ENCODE measurements at regions not wholly inside any gene's neighbourhood (a gene's known extent, or its start where the extent isn't known, plus 50 kb on each side); places are given as distances from the start of the nearest gene placed in this dataset.

GRCh38 chr6:113660819-113661218 lies 196.3 kb upstream of the MARCKS start:
- DNase-seq (ENCODE audit: insufficient read length, low spot score) (no peak), FAIRE-seq (no peak)
- TF ChIP-seq POLR2A (IDR thresholded peaks at IDR 0.05; ENCODE audit: low read depth, low read length), result no peak

DNA sequence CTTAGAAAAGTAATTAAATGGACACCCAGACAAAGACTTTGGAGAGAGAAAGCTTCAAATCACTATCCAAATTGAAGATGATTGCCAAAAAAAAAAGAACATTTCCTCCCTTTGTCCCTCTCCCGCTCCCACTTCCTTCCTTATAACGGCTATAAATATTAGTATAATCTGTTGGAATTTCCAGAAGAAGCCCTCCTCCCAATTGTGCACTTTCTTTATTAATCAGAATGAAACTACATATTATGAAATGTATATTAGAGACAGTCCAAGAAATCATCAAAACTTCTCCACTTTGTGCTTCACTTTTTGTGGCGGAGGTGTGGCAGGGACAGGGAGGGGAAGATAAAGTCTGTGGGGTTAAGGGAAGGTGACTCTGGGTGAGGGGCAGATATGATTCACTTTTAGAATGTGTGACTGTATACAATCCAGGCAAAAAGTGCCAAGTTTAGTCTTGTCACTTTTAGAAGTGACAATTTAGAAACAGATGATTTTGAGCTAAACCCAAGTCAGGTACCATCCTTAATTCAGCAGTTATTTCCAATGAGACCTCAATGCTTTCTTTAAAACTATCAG lies 195.0 kb upstream of the MARCKS start:
- DNase-seq (ENCODE audit: insufficient read length, low spot score) (no peak), FAIRE-seq (no peak)
- no peak for TF ChIP-seq POLR2A (IDR thresholded peaks at IDR 0.05; ENCODE audit: low read depth, low read length)

DNA sequence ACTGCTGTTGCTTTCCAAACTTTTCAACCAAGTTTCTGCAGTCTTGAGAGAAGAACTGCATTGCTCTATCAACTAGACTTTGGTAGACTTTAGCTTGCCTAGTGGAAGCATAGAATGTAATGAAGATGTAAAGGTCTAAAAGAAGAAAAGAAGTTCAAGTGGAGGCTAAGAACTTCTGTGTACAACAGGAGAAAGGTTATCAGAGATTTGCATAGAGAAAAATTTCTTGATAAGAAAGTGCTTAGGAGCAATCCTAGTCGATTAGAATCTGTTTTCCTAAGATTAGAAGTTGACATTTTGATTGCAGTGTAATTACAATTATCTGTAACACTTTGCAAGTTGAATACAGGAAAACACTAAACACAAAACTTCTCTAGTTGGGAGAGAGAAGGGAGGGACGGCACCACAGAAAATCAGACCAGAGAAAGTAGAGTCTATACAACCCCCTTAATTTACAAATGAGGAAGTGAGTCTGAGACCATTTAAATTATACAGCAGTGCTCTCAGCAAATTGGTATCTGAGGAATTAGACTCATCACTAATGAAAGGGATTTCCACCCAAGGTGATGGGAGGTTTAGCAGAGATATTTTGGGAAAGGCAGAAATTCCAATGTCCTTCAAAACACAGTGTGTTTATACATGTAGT lies 194.3 kb upstream of the MARCKS start:
- TF ChIP-seq POLR2A (IDR thresholded peaks at IDR 0.05; ENCODE audit: low read depth, low read length), result no peak
- FAIRE-seq (no peak), DNase-seq (ENCODE audit: insufficient read length, low spot score) (no peak)

DNA sequence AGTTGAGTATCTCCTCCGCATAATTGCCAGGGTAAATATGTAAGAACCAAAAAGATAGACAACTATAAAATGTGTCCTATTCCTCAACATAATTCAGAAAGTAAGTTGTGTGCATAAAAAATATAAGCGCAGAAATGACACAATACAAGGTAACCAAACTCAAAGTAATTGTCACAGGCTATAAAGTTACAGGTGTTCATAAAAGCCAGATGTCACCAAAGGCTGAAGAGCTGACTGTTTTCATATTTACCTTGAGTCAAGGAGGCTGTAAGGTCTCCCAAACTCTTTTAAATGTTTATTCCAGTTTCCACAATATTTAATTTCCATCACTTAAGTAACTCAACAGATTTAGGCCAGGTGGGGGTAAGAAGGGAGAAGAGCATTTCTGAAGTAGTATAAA lies 192.2 kb upstream of the MARCKS start:
- DNase-seq (ENCODE audit: insufficient read length, low spot score), result no peak

DNA sequence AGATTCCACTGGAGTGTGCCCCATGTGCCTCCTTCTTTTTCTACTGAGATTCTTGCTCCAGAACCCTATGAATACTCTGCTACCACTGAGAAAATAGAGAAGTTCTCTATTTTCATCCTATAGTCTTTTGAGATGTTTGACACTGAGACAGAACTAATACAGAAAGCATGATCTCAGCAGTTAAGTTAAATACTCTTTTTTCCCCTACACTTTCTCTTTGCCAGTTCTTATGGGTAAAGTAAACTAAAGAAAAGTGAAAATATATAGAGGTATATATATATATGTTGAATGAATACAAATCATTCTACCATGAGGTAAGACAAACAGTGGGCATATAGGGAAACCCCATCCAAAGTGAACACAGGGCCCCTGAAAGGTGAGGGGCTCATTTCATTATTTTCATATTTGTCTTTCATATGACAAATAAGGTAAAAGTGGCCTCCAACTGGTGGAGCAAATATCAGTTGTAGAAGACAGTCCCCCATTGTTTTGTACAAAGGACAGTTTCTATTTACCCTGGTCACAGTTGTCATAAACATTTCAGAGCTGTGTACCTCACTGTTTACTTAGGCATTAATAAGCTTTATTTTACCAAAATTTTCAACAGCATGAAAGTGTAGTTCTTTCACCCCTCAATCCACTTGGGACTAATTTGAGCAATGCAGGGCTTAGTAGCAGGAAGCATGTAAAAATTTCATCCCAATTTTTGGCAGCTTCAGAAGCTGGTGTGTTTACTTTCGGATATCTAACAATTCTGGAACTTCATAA lies 188.3 kb upstream of the MARCKS start:
- no peak for DNase-seq (ENCODE audit: insufficient read length, low spot score)
- TF ChIP-seq POLR2A (IDR thresholded peaks at IDR 0.05; ENCODE audit: low read depth, low read length), result no peak
- FAIRE-seq, result no peak

More for the DNA sequence above, 192.2 kb upstream of the MARCKS start:
- FAIRE-seq, result no peak
- no peak for TF ChIP-seq POLR2A (IDR thresholded peaks at IDR 0.05; ENCODE audit: low read depth, low read length)

DNA sequence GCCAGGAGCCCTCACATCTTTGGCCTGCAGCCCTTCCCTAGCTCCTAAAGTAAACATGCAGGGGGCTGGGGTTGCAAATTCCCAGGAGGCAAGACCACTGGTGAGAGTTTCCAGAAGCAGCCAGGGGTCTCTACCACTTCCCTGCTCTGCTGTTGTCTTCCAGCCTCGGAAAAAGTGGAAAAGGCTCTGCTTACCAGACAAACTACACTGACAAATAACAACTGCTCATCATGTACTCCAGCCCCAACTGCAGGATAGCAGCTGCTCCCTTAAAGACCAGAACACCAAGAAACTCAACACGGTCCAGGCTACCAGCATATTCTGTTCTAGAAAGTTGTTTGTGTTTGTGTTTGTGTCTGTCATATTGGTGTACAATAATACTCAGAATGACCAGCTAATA lies 187.5 kb upstream of the MARCKS start:
- TF ChIP-seq POLR2A (IDR thresholded peaks at IDR 0.05; ENCODE audit: low read depth, low read length), result no peak
- FAIRE-seq (no peak), DNase-seq (ENCODE audit: insufficient read length, low spot score) (no peak)

GRCh38 chr6:113671421-113671820 lies 185.7 kb upstream of the MARCKS start:
- FAIRE-seq (no peak), DNase-seq (ENCODE audit: insufficient read length, low spot score) (no peak)

GRCh38 chr6:113672491-113673149 lies 184.5 kb upstream of the MARCKS start:
- no peak for TF ChIP-seq POLR2A (IDR thresholded peaks at IDR 0.05; ENCODE audit: low read depth, low read length)
- DNase-seq (ENCODE audit: insufficient read length, low spot score) (no peak), FAIRE-seq (no peak)

More at GRCh38 chr6:113671421-113671820, 185.7 kb upstream of the MARCKS start:
- TF ChIP-seq POLR2A (IDR thresholded peaks at IDR 0.05; ENCODE audit: low read depth, low read length), result no peak

DNA sequence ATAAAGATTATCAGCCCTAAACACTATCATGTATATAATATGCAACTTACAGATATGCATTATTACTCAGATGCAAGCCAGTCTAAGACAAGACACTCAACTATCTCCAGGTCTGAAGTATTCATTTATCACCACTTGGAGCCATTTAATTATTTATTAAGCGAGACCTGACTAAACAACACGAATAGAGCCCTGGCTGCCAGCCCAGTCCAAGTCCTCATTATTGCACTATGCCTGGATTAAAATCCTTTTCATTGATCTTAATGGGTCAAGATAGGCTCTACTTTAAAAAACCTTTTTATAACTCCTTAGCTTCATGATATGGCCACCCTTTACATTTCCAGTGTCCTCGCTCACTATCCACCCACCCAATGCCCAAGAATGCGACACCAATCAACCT lies 183.1 kb upstream of the MARCKS start:
- no peak for DNase-seq (ENCODE audit: insufficient read length, low spot score)
- FAIRE-seq, result no peak
- TF ChIP-seq POLR2A (IDR thresholded peaks at IDR 0.05; ENCODE audit: low read depth, low read length), result no peak

DNA sequence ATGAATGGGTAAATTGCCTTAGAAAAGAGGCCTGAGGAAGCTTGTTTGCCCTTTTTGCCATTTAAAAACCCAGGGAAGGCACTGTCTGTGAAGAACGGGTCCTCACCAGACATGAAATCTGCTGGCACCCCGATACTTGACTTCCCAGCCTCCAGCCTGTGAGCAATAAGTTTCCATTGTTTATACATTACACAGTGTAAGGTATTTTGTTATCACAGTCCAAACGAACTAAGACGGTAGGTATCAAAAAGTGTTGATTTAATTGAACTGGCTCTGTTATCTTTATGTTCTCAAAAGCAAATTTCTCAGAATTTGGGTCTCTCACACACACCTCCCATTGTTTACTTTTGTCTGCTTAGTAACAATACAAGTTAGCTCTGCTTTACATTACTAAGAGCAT lies 181.1 kb upstream of the MARCKS start:
- no peak for FAIRE-seq
- DNase-seq (ENCODE audit: insufficient read length, low spot score), result no peak
- TF ChIP-seq POLR2A (IDR thresholded peaks at IDR 0.05; ENCODE audit: low read depth, low read length), result no peak

DNA sequence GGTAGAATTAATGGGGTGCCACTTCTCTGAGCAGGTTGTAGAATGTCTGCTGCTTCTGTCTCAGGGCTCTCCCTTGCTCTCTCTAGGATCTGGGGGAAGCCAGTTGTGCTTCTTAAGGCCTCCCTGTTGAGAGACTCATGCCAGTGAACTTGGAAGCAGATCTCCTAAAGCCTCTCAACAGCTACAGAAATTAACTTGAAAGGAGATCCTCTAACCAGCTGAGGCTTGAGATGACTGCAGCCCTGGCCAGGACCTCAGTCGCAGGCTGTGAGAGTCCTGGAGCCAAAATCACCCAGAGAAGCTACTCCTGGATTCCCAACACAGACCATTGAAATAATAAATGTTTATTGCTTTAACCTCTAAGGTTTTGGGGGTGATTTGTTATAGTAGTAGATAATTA lies 180.2 kb upstream of the MARCKS start:
- FAIRE-seq, result no peak
- DNase-seq (ENCODE audit: insufficient read length, low spot score), result no peak
- TF ChIP-seq POLR2A (IDR thresholded peaks at IDR 0.05; ENCODE audit: low read depth, low read length), result no peak

DNA sequence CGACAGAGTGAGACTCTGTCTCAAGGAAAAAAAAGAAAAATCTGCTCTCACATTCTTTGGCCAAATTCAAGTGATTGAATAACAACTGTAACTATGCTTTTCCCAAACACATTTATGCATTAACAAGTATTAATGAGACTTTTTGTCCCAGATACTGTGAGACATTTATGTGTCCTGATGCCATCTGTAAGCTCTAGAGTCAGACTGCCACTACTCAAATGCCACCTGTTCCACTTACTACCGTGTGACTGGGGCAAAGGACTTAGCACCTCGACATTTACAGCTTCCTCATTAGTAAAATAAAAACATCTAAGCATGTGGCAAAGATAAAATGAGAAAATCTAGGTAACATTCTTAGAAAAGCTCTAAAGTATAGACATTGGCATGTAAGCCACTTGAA lies 178.1 kb upstream of the MARCKS start:
- DNase-seq (ENCODE audit: insufficient read length, low spot score) (no peak), FAIRE-seq (no peak)

GRCh38 chr6:113680301-113680700 lies 176.8 kb upstream of the MARCKS start:
- DNase-seq (ENCODE audit: insufficient read length, low spot score) (no peak), FAIRE-seq (no peak)
- TF ChIP-seq POLR2A (IDR thresholded peaks at IDR 0.05; ENCODE audit: low read depth, low read length), result no peak

More for the DNA sequence above, 178.1 kb upstream of the MARCKS start:
- TF ChIP-seq POLR2A (IDR thresholded peaks at IDR 0.05; ENCODE audit: low read depth, low read length), result no peak

GRCh38 chr6:113683968-113684367 lies 173.2 kb upstream of the MARCKS start:
- TF ChIP-seq POLR2A (IDR thresholded peaks at IDR 0.05; ENCODE audit: low read depth, low read length), result no peak
- DNase-seq (ENCODE audit: insufficient read length, low spot score) (no peak), FAIRE-seq (no peak)
